ENCODE measurements at regions not wholly inside any gene's neighbourhood (a gene's known extent, or its start where the extent isn't known, plus 50 kb on each side); places are given as distances from the start of the nearest gene placed in this dataset.

GRCh38 chr3:181358060-181358459 lies 353.7 kb upstream of the SOX2 start:
- no peak overlapping the region for H3K27ac ChIP-seq

GRCh38 chr3:181354140-181354539 lies 357.6 kb upstream of the SOX2 start:
- Histone ChIP-seq H3K9me3 (no peaks in the 10 kb centered on the region), H3K4me1 (no peaks in the 10 kb centered on the region), H3K4me3 (no peak overlapping the region), H3K36me3 (no peaks in the 10 kb centered on the region), H3K27me3 (ENCODE audit: low read depth) (no peaks in the 10 kb centered on the region), H3K27ac (no peak overlapping the region)
- DNase-seq (no peak), ATAC-seq (no peak)
- no peak for TF ChIP-seq CTCF (IDR thresholded peaks at IDR 0.05)
- intact Hi-C loops (cut with DNase I) = no loop called here

More at GRCh38 chr3:181358060-181358459, 353.7 kb upstream of the SOX2 start:
- intact Hi-C loops (cut with DNase I) = no loop called here
- no peak for TF ChIP-seq CTCF (IDR thresholded peaks at IDR 0.05)
- H3K4me1 ChIP-seq = no peaks in the 10 kb centered on the region
- H3K9me3 ChIP-seq = no peaks in the 10 kb centered on the region
- H3K27me3 ChIP-seq (ENCODE audit: low read depth) = no peaks in the 10 kb centered on the region
- no peak for ATAC-seq
- H3K36me3 ChIP-seq = no peaks in the 10 kb centered on the region
- H3K4me3 ChIP-seq = no peak overlapping the region
- no peak for DNase-seq

DNA sequence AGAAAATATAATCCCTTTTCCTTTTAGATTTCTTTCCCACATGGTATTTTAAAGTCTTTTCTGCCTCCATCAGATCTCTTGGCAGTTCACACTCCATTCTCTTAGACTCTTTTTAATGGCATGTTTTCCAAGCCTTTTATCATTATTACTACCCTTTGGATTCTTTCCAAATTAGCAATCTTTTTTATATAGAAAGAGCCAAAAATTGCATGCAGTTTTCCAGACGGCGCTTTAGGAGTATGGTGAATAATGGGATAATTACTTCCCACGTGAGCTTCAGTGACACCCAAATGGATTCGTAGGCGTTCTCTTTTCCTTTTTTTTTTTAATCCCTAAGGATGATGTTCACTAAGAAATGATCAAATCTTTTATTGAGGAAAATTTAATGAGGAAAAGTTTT lies 354.8 kb upstream of the DNAJC19 start:
- intact Hi-C loops (cut with DNase I) = no loop called here
- H3K4me1 ChIP-seq = no peaks in the 10 kb centered on the region
- no peaks in the 10 kb centered on the region for H3K9me3 ChIP-seq
- no peaks in the 10 kb centered on the region for H3K27me3 ChIP-seq (ENCODE audit: low read depth)
- no peak for ATAC-seq
- H3K4me3 ChIP-seq = no peak overlapping the region
- no peak overlapping the region for H3K27ac ChIP-seq
- TF ChIP-seq CTCF (IDR thresholded peaks at IDR 0.05) = no peak
- no peak for DNase-seq
- no peaks in the 10 kb centered on the region for H3K36me3 ChIP-seq

DNA sequence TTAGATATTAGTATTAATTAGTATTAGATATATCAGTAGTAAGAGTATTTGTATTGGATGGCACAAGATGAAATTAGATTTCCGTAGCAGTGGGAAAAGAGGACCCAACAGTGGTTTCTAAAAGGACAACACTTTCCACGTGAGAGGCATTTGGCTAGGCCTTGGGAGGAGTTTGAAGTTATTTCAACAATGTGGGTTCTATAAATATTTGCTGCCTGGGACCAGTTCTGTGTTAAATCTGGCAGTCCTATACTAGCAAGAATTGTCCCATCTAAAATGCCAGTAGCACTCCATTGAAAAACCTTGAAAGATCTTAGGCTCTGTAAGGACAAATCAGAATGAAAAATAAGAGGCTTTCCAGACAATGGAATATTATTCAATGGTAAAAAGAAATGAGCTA lies 347.1 kb upstream of the DNAJC19 start:
- Histone ChIP-seq H3K4me1 (no peaks in the 10 kb centered on the region), H3K27ac (no peak overlapping the region), H3K27me3 (ENCODE audit: low read depth) (no peaks in the 10 kb centered on the region), H3K4me3 (no peak overlapping the region), H3K9me3 (no peaks in the 10 kb centered on the region), H3K36me3 (no peaks in the 10 kb centered on the region)
- no peak for DNase-seq
- no peak for TF ChIP-seq CTCF (IDR thresholded peaks at IDR 0.05)
- ATAC-seq = no peak
- intact Hi-C loops (cut with DNase I) = no loop called here

DNA sequence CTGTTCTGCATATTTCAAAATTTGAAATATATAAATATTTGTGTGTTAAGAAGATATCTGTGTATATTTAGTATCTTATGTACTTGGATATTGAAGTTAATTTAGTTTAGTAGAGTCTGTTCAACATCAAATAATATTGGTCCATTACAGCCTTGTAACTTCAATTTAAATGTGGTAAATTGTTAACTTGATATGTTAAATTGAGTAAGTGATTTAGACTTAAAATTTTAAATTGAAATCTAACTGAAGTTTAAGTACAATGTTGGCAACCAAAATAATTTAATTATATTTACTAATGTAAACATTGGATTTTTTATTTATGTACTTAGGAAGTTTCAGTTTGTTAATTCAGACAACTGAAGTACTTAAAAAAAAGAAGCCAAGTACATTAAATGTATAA lies 343.9 kb upstream of the DNAJC19 start:
- H3K27ac ChIP-seq = no peak overlapping the region
- no peaks in the 10 kb centered on the region for H3K4me1 ChIP-seq
- intact Hi-C loops (cut with DNase I) = no loop called here
- no peak for DNase-seq
- no peak for TF ChIP-seq CTCF (IDR thresholded peaks at IDR 0.05)
- H3K36me3 ChIP-seq = no peaks in the 10 kb centered on the region
- no peaks in the 10 kb centered on the region for H3K9me3 ChIP-seq
- no peaks in the 10 kb centered on the region for H3K27me3 ChIP-seq (ENCODE audit: low read depth)
- no peak overlapping the region for H3K4me3 ChIP-seq
- ATAC-seq = no peak
